ENCODE measurements at regions not wholly inside any gene's neighbourhood (a gene's known extent, or its start where the extent isn't known, plus 50 kb on each side); places are given as distances from the start of the nearest gene placed in this dataset.

DNA sequence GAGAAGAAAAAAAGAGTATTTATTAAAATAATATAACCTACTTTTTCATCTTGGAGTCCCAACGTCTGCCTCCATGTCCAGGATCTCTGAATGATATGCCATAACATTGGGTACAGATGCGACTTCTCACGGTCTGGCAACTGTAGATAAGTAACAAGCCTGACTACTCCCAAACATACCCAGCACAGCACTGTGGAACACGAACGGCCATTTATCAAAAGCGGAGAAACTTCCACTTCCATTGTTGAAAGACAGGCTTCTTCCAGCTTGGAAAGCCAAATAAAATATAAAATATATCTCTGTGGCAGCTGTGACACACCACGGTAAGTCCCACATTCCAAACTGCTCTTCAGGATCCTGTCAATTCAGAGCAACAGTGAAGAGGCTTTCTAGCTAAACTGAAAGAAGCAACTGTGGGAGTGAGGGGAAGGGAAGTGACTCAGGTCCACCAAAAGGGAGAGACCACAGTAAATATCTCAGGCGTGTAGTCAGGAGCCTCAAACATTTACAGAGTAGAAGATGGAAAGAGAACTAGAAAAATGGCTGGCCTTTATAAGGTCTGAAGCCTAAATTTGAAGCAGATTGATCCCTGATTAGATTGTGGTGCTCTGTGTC is 331.7 kb downstream of the LIG4 start:
- peak; percentile 51 for DNase-seq
- in situ Hi-C loops (cut with HindIII; ENCODE audit: low pct_ligation_motif_present, low pct_unique_long_range_greater_than_20kb, low sequenced_read_pairs) = no loop called here

DNA sequence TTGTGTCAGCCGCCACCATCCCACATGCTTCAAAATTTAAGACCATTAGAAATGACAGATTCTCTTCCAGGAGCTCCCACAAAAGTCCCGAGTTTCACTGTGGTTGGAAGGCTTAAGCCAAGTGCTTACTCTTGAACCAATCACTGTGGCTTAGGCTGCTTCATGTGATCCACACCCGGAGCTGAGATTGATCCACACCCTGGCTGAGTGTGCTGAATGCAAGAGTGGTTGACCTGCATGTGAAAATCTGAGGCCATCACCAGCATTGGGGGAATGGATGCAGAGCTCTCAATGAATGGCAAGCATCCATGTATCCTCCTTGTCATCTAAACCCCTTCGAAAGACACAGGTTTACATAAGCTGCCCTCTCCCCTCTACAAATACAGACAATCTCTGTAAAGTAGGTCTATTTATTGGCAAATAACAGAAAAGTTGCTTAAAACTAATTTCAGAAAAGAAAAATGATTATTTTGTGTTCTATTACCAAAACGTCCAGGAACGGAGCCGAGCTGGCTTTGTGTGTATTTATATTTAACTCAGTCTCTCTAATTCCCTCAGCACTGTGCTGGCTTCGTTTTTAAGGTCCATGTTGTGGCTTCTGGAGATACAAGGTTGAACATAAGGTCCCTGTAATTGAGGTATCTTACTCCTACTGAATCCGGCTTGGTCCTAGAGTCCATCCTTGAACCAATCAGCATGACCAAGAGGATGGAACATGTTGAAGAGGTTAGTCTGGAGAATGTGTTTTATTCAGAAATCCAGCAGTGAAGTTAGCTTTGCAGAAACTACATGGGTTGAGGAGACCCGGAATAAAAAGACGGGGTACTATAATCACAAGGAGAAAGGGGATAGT is 332.4 kb downstream of the LIG4 start:
- in situ Hi-C loops (cut with HindIII; ENCODE audit: low pct_ligation_motif_present, low pct_unique_long_range_greater_than_20kb, low sequenced_read_pairs) = no loop called here
- DNase-seq = no peak

DNA sequence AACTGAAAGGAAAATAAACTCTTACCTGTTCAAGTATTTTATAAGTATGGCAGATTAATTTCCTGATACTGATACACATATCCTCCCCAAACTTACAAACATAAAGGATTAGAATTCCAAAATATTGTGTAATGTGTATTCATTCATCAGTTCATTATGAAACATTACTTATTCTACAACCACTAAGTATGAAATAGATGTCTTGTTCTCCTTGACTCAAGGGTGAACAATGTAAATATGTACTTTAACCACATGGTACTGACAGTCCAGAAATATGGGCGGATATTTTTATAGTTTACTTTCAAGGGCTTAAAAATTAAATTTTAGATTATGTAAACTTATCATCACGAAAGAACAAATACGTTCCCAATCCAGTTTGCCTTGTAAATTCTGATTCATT is 334.0 kb downstream of the LIG4 start:
- in situ Hi-C loops (cut with HindIII; ENCODE audit: low pct_ligation_motif_present, low pct_unique_long_range_greater_than_20kb, low sequenced_read_pairs) = no loop called here
- DNase-seq = no peak

DNA sequence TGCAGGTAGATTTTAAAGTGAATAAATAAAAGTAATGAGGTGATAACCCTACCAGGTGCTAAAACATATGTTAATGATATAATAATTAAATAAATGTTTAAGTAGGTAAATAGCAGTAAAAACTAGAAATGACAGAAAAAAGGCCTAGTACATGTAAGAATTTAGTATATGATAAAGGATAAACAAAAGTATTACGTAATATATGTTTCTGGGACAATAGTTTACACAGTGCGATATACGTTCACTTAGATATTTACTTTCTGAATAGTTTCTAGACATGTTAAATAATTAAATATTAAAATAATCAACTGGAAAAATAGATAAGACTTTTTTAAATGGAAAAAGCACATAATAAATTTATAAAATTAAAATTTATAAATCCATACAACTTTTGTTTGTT is 340.9 kb downstream of the LIG4 start:
- in situ Hi-C loops (cut with HindIII; ENCODE audit: low pct_ligation_motif_present, low pct_unique_long_range_greater_than_20kb, low sequenced_read_pairs) = no loop called here
- no peak for DNase-seq

DNA sequence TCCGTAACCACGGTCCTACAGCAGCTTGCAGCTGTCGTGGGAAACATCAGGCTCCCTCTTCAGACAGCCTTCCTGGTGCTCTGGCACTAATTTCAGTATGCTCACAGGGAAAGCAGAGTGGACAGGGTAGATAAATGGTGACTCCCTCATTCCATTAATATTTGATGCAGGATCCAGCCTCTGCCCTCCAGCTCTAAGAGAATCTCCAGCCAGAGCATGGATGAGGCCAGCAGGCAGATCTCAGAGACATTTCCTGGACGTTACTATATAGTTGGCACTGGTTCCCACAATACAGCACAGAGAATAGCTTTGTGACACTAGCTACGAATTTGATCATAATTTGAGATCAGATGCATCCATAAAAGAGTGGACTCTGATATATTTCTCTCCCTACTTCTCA is 341.4 kb downstream of the LIG4 start:
- in situ Hi-C loops (cut with HindIII; ENCODE audit: low pct_ligation_motif_present, low pct_unique_long_range_greater_than_20kb, low sequenced_read_pairs) = no loop called here
- DNase-seq = no peak

DNA sequence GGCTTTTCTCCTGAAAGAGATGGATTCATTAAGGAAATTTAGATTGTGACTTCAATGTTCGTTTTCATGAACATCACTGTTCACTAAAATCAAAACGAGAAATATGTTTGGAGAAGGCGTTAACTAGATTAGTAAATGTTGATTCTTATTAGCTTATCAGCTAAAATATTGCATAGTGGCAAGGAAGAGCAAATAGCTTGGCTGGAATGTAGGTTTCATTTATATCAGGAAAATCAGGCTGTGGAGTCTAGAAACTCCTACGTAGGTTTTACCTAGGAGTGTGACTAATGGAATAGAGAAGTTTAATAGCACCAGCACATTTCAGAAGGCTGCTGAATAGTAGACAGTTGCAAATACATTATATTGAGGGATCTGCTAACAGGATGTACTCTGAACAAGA is 344.9 kb downstream of the LIG4 start:
- no peak for DNase-seq
- in situ Hi-C loops (cut with HindIII; ENCODE audit: low pct_ligation_motif_present, low pct_unique_long_range_greater_than_20kb, low sequenced_read_pairs) = no loop called here

DNA sequence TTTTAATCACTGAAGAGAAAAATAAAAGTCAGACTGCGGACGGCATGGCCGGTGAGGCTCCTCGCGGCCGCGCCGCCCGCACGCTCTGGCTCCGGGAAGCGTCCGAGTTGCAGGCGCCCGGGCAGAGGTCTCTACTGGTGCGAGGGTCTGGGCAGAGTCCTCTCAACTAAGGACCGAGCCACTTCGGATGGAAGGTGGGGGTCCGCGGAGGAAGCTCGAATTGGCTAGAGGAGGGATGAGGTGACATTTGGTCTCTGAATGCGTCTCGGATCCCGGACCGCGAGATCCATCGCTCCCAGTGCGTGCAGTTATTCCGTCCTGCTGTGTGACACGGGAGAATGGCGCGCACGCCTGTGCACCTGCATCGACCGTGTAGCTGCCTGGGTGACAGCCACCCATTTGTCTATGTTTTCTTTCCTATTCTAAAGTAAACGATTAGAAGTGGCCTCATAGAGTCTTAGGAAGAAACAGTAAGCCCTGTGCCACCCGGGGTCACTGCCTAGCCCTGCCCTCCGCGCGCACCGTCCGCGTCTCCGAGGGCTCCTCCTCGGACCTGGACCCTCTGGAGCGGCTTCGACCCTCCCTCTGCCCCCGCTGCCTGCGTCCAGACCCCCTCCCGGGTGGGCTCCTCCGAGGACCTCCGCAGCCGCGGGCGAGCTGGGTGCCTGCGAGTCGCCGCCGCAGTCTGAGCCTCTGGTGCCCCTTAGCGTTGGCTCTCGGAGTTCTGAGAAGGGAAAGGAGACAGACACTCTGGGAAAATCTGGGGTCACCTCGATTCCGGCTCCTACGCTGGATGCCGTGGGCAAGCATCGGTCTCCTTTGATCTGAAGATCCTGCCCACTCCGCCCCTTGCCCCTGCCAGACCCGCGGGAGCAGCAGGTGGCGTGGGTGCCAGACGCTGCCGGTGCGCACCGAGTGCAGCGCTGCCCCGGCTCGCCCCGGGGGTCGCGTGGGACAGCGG is 347.4 kb downstream of the LIG4 start:
- in situ Hi-C loops (cut with HindIII; ENCODE audit: low pct_ligation_motif_present, low pct_unique_long_range_greater_than_20kb, low sequenced_read_pairs) = no loop called here
- peak; percentile 67 for DNase-seq

DNA sequence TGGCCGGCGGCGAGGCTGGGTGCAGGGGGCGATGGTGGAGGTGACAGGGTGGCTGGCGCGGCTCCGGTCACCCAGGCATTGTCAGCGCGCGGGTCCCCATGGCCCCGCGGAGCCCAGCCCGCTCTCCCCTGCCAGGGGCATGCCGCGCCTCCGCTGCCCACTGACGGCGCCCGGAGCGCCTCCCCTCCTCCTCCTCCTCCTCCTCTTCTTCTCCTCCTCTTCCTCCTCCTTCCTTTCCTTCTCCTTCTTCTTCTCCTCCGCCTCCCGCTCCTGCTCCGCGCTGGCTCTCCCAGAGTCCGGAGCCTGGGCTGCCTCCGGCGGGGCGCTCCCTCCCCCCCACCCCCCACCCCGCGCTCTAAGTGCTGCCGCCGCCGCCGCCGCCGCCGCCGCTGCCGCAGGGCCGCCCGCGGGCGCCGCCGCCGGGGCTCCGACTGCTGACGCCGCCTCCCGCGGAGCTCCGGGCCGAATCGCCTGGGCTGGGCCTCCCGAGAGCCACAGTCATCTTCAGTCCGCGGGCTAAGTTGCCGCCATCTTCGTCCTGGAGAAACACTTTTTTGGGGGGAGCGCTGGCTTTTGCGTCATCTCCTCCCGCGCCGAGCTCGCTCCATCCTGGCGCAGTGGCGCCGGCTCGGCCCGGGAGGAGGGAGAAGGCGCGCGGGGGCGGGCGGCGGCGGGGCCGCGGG is 348.3 kb downstream of the LIG4 start:
- peak; percentile 52 for DNase-seq
- in situ Hi-C loops (cut with HindIII; ENCODE audit: low pct_ligation_motif_present, low pct_unique_long_range_greater_than_20kb, low sequenced_read_pairs) = no loop called here

DNA sequence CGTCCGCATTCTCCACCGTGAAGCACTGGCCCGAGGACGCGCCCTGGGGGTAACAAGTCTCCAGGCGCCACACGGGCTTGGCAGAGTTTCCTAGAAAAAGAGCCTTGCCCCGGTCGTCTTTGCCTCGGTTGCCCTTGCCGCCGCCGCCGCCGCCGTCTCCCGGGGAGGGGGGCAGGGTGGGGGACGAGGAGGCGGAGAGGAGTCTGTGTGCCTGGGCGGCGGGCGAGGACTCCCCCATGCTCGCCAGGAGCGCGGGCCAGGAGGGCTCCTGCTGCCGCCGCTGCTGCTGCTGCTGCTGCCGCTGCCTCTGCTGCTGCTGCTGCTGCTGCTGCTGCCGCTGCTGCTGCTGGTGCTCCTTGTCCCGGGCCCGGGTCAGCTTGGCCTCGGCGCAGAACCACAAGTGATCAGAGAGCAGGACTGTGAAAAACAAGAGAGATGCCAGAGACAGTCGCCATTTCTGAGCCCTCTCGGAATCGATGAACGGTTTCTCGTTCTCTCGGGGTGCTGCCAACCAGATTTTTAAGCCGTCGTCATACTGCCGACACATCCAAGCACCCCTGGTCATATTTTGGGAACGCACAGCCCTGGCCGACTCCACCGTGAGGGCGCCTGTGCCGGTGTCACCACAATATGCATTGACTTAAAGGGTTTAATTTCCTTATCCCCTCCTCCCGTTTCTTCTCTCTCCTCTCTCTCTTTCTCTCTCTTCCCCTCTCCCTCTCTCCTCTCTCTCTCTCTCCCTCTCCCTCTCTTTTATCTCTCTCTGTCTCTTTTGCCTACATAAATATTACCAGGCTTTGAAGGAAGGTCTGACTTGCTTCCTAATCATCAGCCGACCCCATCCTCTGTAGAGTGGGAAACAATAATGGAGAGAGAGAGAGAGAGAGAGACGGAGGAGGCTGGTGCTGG is 349.1 kb downstream of the LIG4 start:
- peak; percentile 45 for DNase-seq
- in situ Hi-C loops (cut with HindIII; ENCODE audit: low pct_ligation_motif_present, low pct_unique_long_range_greater_than_20kb, low sequenced_read_pairs) = no loop called here

DNA sequence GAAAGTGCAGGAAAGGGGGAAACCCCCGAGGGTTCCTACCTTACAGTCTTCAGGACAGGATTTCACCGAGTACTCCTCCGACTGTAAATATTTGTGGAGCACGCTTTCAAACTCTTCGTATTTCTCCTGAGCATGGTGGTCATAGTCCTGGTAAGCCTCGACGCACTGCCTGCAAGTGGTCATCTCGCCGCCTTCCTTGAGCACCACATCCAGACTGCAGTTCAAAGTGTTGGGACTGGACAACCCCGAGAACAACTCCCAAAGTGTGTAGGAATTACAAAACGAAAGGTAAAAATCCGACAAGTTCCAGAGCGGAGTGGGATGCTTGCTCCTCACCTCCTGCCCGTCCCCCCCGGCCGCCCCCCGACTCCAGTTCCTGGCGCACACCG is 349.7 kb downstream of the LIG4 start:
- in situ Hi-C loops (cut with HindIII; ENCODE audit: low pct_ligation_motif_present, low pct_unique_long_range_greater_than_20kb, low sequenced_read_pairs) = no loop called here
- DNase-seq = peak; percentile 45

DNA sequence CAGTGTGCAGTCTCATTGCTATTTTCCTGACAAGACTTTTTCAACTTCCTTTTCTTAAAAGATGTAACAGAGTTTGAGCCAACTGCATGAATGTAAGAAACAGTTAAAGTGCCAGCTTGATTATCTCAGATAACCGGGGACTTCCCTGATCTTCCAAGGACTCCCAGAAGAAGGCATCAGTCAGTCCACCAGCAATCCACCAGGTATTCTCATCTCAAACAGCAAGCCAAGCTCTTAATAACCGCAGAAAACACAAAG is 350.1 kb downstream of the LIG4 start:
- in situ Hi-C loops (cut with HindIII; ENCODE audit: low pct_ligation_motif_present, low pct_unique_long_range_greater_than_20kb, low sequenced_read_pairs) = no loop called here
- DNase-seq = peak; percentile 33

DNA sequence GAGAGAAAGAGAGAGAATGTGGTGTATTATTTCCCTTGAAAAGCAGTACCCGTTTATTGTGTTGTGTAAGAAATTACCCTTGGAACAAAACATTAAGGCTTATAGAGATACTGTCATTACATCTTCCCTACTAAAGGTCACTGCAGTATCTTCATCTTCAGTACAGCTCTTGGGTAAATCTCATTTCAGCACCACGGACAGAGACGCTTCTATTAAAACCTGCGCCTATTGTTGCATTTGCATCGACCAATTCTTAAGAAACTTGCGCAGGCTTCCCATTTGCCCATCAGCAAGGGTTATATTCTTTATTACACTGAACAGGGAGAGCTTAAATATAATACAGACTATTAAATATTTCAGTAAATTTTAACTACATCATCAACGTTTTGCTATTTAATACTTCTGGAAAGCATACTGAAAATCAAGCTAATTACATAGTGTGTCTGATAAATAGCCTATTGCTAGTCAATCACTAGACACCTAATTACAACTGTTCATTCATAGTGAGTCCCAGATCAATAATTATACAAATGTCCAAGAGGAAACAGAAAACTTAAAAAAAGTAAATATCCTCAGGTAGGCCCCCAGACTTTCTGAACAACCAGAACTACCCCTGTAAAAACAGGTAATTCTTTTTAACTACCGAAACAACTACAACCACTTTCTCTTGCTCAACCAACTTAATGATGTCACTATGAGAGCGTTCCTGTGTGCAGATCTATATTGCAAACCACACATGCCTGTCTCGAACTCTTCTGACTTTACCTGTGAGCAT is 350.6 kb downstream of the LIG4 start:
- DNase-seq = peak; percentile 79
- in situ Hi-C loops (cut with HindIII; ENCODE audit: low pct_ligation_motif_present, low pct_unique_long_range_greater_than_20kb, low sequenced_read_pairs) = no loop called here

DNA sequence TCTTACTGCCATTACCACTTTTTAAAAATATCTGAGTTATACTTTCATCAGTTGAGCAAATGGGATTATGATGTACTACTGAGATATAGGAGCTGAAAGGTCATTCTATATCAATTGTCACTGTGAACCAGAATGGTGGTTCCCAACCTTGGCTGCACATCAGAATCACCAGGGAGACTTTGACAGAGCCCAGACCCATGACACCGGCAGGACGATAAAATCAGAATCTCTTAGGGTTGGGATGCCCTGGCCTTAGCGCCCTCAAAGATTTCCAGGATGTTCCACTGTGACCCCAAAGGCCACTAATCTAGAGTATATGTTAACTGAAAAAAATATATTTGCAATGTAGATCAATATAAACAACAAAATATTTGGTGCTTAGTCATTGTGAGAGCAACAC is 355.1 kb downstream of the LIG4 start:
- in situ Hi-C loops (cut with HindIII; ENCODE audit: low pct_ligation_motif_present, low pct_unique_long_range_greater_than_20kb, low sequenced_read_pairs) = no loop called here

DNA sequence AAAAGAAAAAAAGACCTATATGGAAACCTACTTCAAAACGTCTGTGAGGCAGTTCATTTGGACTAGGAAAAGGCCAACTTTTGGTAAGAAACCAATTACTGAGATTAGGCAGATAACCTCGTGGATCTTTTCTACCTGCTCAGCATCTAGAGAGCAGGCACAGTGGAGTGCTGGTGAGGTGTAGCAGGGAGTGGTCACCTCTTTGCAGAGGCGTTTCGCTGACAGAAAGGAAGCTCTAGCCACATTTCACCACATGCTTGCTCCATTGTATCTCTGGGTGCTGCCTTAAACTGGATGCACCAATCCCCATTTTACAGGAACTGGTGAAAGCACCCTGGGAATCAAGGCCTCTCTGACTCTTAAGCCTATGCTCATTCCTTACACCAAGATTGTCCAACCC is 360.5 kb downstream of the LIG4 start:
- in situ Hi-C loops (cut with HindIII; ENCODE audit: low pct_ligation_motif_present, low pct_unique_long_range_greater_than_20kb, low sequenced_read_pairs) = no loop called here
- no peak for DNase-seq

More for the DNA sequence above, 355.1 kb downstream of the LIG4 start:
- no peak for DNase-seq

DNA sequence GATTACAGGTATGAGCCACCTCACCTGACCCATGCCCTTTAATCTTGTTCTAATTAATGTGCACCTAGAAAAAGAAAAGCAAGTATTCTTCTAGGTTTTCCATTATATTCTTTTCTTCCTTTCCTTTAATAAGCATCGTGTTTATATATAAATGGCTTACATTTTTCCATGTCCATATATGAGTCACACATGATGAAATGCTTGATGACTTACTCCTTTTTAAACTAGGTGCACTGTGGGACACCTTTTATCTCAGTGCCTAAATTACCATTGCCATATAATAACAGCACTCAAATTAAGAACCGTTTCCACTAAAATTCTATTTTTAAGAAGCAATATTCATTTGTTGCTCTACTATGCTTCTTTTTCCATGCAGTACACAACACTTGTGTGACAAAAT is 363.3 kb downstream of the LIG4 start:
- DNase-seq = no peak

DNA sequence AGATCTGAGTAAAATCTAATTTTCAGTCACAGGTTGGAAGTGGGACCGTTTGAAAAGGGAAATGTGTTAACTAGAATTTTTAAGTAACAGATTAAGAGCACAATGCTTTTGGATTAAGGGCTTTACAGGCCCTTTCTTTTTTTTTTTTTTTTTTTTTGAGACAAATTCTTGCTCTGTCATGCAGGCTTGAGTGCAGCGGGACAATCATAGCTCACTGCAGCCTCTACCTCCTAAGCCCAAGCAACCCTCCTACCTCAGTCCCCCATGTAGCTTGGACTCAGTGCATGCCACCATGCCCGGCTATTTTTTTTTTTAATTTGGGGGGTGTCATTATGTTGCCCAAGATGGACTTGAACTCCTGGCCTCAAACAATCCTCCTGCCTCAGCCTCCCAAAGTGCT is 363.7 kb downstream of the LIG4 start:
- DNase-seq = no peak
- in situ Hi-C loops (cut with HindIII; ENCODE audit: low pct_ligation_motif_present, low pct_unique_long_range_greater_than_20kb, low sequenced_read_pairs) = no loop called here

More for the DNA sequence above, 363.3 kb downstream of the LIG4 start:
- in situ Hi-C loops (cut with HindIII; ENCODE audit: low pct_ligation_motif_present, low pct_unique_long_range_greater_than_20kb, low sequenced_read_pairs) = no loop called here

DNA sequence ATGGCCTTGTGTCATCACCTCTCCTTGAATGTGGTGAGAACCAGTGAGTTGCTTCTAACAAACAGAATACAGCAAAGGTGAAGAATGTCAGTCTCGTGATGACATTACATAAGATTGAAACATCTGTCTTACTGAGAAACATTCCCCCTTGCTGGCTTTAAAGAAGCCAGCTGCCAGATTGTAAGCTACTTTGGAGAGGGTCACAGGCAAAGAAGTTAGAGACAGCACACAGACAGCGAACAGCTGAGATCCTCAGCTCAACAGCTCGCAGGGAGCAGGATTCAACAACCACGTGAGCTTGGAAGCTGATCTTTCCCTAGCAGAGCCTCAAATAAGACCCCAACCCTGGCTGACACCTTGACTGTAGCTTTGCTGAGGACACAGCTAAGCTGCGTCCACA is 367.9 kb downstream of the LIG4 start:
- in situ Hi-C loops (cut with HindIII; ENCODE audit: low pct_ligation_motif_present, low pct_unique_long_range_greater_than_20kb, low sequenced_read_pairs) = no loop called here
- no peak for DNase-seq

Data from ACHN (cell line).